Esophagus mucosa (tissue), 1 donor: ENCODE measurements at regions not wholly inside any gene's neighbourhood (a gene's known extent, or its start where the extent isn't known, plus 50 kb on each side); places are given as distances from the start of the nearest gene placed in this dataset.
A peak's percentile ranks its signal among the peaks of the same experiment; 100 is the strongest.
"Not testable (repeated sequence)": the region's sequence is repeated elsewhere in the genome, so short reads cannot be mapped to it uniquely, and the experiment has no call there.

Source experiments
- ATAC-seq: fragments of 200-7000 bp; cut with Tn5 transposase; one replicate; pipeline ENCODE4 v1.9.1; 2020
- donor health status: DM: yes; HTN: yes; CAD: no.

- peak; percentile 43 for ATAC-seq
Observed at GRCh38 chr14:90458536-90458935, 61.7 kb downstream of the CALM1 start.

GRCh38 chr14:90460136-90460535 is 63.3 kb downstream of the CALM1 start:
- no peak for ATAC-seq

GRCh38 chr14:90461425-90461824 is 64.6 kb downstream of the CALM1 start:
- no peak for ATAC-seq

- no peak for ATAC-seq
Observed at GRCh38 chr14:90464481-90464880, 67.7 kb downstream of the CALM1 start.

GRCh38 chr14:90467501-90467900 is 70.7 kb downstream of the CALM1 start:
- ATAC-seq, result no peak

GRCh38 chr14:90469416-90469815 is 72.6 kb downstream of the CALM1 start:
- not testable (repeated sequence) for ATAC-seq

- no peak for ATAC-seq
Observed at GRCh38 chr14:90472632-90473031, 75.8 kb downstream of the CALM1 start.
